Psoas muscle (tissue), 7 donors: ENCODE measurements at regions not wholly inside any gene's neighbourhood (a gene's known extent, or its start where the extent isn't known, plus 50 kb on each side); places are given as distances from the start of the nearest gene placed in this dataset.

Experiments
- ATAC-seq, 4 donors: fragments of 200-7000 bp; cut with Tn5 transposase; one replicate each; pipeline ENCODE4 v1.9.1; 2020; ENCODE audit warnings: moderate library complexity in 3 of 4, mild to moderate bottlenecking in 2 of 4
- DNase-seq, 2 donors: peaks; one replicate each; pipeline ENCODE4 v3.0.0-alpha.2; 2020
- H3K27ac ChIP-seq: fragments of 200-600 bp; one replicate; pipeline ENCODE4 v1.8.0; 2022
- H3K27me3 ChIP-seq, 3 donors: fragments of 200-600 bp in 1 of 3; one replicate each; pipeline versions ENCODE4 v1.6.1 to v1.8.0; 2013 to 2022; ENCODE audit warnings: low read length in 2 of 3, mild to moderate bottlenecking in 2 of 3, moderate library complexity in 1 of 3; ENCODE audit not compliant: insufficient read depth in 3 of 3
- H3K36me3 ChIP-seq, 2 donors: fragments of 200-600 bp in 1 of 2; one replicate each; pipeline versions ENCODE4 v1.6.1 to v1.8.0; 2013 to 2022; ENCODE audit warnings: low read depth in 1 of 2, mild to moderate bottlenecking in 1 of 2, moderate library complexity in 1 of 2; ENCODE audit not compliant: insufficient read depth in 1 of 2
- H3K4me1 ChIP-seq: fragments of 200-600 bp; one replicate; pipeline ENCODE4 v1.8.0; 2022
- H3K4me3 ChIP-seq: fragments of 200-600 bp; one replicate; pipeline ENCODE4 v1.8.0; 2022; ENCODE audit warnings: mild to moderate bottlenecking
- H3K9me3 ChIP-seq: fragments of 200-600 bp; one replicate; pipeline ENCODE4 v1.8.0; 2022
- WGBS, 3 donors: extraction: QIAGEN DNeasy Blood & Tissue Kit; methylation state at CpG; one replicate each; pipeline versions ENCODE4 v1.1.6 to v1.1.7; 2013; 5-methylcytosine and 5-hydroxymethylcytosine counted together
- intact Hi-C, 2 donors: fragments of 100-400 bp; cut with DNase I; formaldehyde crosslinking; loops; one replicate each; pipeline versions ENCODE4 v1.11.0 to v1.14.2; 2022
- TF ChIP-seq, protein P1 (sequence below): fragments of 200-600 bp; IDR thresholded peaks from one replicate; pipeline ENCODE4 v1.8.0; 2022; ENCODE audit warnings: antibody characterized with exemption
- donor health status: healthy with polysubstance abuse.
- donor health status: DM: no; HTN: no; CAD: no; lungs with moderate emphysema.
- donor health status: Bipolar disorder and iron deficiency.
- donor health status: healthy.
- donor health status: DM: yes; HTN: yes; CAD: no.
- donor health status: DM: no; HTN: no; CAD: no.
- donor health status: DM: yes; HTN: yes; CAD: no.

DNA sequence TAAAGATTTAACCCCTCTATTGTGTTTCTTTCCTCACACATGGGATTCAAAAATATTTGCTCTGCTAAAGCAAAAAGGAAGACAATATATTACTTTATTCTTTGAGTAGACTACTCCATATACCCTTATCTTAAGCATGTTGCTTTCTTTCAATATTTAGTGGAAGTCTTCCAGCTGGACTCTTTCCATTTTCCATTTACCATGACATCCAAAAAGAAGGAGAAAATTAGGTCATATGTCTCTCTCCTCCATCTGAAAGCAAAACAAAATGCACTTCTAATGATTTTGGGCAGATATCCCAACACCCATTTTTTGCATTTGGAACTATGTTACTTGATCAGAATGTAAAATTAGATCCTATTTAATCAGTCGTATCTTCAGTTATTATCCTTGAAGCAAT is 1336.5 kb downstream of the PCDH19 start:
- no peaks in the 10 kb centered on the region for H3K4me1 ChIP-seq
- ATAC-seq: no peak
- H3K27ac ChIP-seq: no peak overlapping the region
- H3K27me3 ChIP-seq: no peaks in the 10 kb centered on the region
- H3K4me3 ChIP-seq: no peak overlapping the region
- intact Hi-C loops: no loop called here
- 70 to 76% (median 74%) methylated on average over 1 of the region's 1 CpG for WGBS, 3 donors
- TF ChIP-seq, protein P1, sequence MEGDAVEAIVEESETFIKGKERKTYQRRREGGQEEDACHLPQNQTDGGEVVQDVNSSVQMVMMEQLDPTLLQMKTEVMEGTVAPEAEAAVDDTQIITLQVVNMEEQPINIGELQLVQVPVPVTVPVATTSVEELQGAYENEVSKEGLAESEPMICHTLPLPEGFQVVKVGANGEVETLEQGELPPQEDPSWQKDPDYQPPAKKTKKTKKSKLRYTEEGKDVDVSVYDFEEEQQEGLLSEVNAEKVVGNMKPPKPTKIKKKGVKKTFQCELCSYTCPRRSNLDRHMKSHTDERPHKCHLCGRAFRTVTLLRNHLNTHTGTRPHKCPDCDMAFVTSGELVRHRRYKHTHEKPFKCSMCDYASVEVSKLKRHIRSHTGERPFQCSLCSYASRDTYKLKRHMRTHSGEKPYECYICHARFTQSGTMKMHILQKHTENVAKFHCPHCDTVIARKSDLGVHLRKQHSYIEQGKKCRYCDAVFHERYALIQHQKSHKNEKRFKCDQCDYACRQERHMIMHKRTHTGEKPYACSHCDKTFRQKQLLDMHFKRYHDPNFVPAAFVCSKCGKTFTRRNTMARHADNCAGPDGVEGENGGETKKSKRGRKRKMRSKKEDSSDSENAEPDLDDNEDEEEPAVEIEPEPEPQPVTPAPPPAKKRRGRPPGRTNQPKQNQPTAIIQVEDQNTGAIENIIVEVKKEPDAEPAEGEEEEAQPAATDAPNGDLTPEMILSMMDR: no peak
- H3K9me3 ChIP-seq: no peaks in the 10 kb centered on the region
- H3K36me3 ChIP-seq: no peaks in the 10 kb centered on the region
- DNase-seq: no peak

DNA sequence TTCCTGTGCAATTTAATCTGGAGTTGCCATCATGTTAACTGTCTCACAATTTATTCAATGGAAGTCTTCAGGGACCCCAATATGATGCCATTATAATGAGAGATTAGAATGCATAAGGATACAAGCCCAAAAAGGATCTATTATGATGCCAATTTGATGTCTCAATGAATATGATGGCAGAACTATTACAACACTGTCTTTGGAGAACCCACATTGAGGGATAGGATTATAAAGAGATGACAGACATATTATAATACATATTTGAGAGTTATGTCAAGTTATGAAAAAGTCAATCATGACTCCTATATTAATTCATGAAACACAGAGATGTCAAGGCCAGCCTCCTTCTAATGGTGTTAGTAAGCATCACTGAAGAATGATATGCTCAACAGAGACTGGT is 1358.4 kb downstream of the PCDH19 start:
- Histone ChIP-seq H3K27ac (no peak overlapping the region), H3K9me3 (no peaks in the 10 kb centered on the region), H3K4me1 (no peaks in the 10 kb centered on the region), H3K4me3 (no peak overlapping the region), H3K36me3 (no peaks in the 10 kb centered on the region), H3K27me3 (no peaks in the 10 kb centered on the region)
- no peak for ATAC-seq
- DNase-seq: no peak
- TF ChIP-seq, protein P1: no peak
- intact Hi-C loops: no loop called here

DNA sequence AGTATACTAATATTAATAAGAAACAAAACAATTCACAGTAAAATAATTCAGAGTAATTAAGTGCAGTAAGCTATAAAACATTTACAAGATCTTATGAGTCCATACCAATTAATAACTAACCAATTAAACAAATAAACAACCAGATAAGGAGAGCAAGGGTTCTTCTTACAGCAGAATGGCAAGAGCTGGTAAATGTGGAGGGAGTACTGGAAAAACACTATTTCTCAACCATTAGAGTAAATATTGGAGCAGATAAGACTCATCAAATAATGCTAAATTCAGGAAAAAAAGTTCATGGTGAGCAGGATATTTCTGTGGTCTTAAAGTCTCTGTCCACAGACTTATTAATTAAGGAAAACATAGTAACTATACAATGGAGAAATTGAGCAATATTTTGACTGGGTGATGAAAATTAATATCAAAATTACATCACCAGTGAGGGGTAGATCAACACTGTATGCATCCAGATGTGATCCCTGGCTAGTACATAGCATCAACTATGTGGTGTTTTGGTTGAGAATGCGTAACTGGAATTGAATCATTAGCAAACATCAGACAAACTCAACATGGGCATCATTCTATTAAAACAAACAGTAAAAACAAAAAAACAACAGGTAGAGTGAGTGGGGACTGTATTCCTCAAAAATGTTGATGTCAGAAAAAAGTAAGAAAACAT is 1376.7 kb downstream of the PCDH19 start:
- Histone ChIP-seq H3K4me3 (no peak overlapping the region), H3K9me3 (no peaks in the 10 kb centered on the region), H3K27ac (no peak overlapping the region), H3K4me1 (no peaks in the 10 kb centered on the region), H3K27me3 (no peaks in the 10 kb centered on the region), H3K36me3 (no peaks in the 10 kb centered on the region)
- ATAC-seq (no peak), DNase-seq (no peak)
- TF ChIP-seq, protein P1: no peak
- 78 to 93% (median 86%) methylated on average over 1 of the region's 1 CpG for WGBS, 3 donors
- intact Hi-C loops: no loop called here

DNA sequence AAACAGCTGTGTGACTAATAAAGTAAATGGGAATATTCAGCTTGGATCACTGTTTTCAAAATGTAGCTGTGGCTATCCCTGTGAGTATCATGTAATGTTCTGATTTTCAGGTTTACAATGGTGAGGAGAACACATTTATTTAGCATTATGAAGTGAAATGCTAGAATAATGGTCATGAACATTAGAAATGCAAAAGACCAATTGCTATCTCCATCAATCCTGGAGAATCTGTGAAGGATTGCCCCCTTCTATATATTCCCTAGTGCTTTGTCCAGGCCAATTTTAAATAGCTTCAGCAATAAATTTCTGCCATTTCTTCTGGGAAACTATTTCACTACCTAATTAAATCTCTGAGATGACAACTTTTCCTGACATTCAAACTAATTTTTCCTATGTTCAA is 1399.1 kb downstream of the PCDH19 start:
- Histone ChIP-seq H3K27ac (no peak overlapping the region), H3K4me1 (no peaks in the 10 kb centered on the region), H3K27me3 (peaks cover 0 to 4% (median 0%) of the 10 kb centered on the region in 3 donors), H3K36me3 (no peaks in the 10 kb centered on the region), H3K9me3 (no peaks in the 10 kb centered on the region), H3K4me3 (no peak overlapping the region)
- TF ChIP-seq, protein P1: no peak
- intact Hi-C loops: no loop called here
- no peak for DNase-seq
- ATAC-seq: no peak

DNA sequence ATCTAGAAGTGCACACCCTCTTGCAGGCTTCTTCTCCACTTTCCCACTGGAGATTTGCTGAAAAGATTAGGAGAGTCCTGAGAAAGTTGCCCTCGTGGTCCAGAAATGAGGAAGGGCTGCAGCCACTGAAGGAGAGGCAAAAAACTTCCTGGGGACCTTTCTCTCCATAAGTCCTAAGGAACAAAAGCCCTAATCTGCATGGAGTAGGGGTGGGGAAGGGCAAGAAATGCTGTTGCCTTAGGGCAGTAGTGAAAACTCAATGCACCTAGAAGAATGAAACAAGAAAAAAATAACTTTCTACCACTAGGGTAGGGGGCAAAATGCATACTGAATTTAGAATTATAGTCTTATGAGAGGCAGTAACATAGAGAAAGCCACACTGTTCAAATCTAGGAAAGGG is 1408.8 kb downstream of the PCDH19 start:
- ATAC-seq (no peak), DNase-seq (no peak)
- intact Hi-C loops: no loop called here
- Histone ChIP-seq H3K36me3 (no peaks in the 10 kb centered on the region), H3K4me3 (no peak overlapping the region), H3K27ac (no peak overlapping the region), H3K27me3 (no peaks in the 10 kb centered on the region), H3K9me3 (no peaks in the 10 kb centered on the region), H3K4me1 (no peaks in the 10 kb centered on the region)
- WGBS, 3 donors: 20 to 46% (median 21%) methylated on average over 1 of the region's 1 CpG
- TF ChIP-seq, protein P1: no peak
